GM12874 (cell line): ENCODE measurements at regions not wholly inside any gene's neighbourhood (a gene's known extent, or its start where the extent isn't known, plus 50 kb on each side); places are given as distances from the start of the nearest gene placed in this dataset.

Source experiments
- TF ChIP-seq, protein P1 (sequence below): IDR thresholded peaks from 2 replicates; pipeline ENCODE4 v1.5.1; 2011; ENCODE audit warnings: low read depth, mild to moderate bottlenecking, control low read depth, low read length, moderate library complexity; ENCODE audit not compliant: insufficient read depth

GRCh38 chr10:4701016-4701415, 125.0 kb upstream of the AKR1E2 start:
- TF ChIP-seq, protein P1, sequence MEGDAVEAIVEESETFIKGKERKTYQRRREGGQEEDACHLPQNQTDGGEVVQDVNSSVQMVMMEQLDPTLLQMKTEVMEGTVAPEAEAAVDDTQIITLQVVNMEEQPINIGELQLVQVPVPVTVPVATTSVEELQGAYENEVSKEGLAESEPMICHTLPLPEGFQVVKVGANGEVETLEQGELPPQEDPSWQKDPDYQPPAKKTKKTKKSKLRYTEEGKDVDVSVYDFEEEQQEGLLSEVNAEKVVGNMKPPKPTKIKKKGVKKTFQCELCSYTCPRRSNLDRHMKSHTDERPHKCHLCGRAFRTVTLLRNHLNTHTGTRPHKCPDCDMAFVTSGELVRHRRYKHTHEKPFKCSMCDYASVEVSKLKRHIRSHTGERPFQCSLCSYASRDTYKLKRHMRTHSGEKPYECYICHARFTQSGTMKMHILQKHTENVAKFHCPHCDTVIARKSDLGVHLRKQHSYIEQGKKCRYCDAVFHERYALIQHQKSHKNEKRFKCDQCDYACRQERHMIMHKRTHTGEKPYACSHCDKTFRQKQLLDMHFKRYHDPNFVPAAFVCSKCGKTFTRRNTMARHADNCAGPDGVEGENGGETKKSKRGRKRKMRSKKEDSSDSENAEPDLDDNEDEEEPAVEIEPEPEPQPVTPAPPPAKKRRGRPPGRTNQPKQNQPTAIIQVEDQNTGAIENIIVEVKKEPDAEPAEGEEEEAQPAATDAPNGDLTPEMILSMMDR, result no peak

DNA sequence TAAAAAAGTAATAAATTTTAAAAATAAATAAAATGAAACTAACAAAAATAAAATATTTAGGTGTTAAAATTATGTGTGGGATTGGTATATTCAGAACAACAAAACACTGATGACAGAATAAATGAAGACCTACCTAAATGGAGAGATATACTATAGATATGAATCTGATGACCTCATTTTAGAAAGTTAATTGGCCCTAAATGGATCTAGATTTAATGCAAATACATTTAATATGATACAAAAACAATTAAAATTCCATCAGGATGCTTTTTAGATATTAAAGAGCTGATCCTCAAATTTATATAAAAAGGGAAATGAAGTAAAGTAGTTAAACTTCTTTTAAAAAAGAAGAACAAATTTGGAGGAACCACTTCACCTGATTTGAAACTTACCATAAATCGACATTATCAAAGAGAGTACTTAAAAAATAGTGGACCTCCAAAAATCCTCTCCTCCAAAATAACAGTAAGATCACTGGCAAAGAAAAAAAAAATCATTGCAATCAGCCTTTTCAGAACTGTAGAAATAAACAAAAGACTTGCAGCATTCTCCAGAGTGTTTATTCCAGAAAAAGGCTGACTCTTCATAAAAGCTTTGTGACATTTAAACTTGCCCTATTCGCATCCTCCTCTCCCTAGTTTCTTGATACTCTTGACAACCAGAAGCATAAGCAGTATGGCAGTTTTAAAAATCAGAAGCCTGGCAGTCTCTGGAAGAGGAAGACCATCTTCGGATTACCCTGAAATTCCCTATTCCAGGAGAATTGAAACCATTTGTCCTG, 125.9 kb upstream of the AKR1E2 start:
- TF ChIP-seq, protein P1, result no peak

GRCh38 chr10:4698075-4698474, 127.9 kb upstream of the AKR1E2 start:
- TF ChIP-seq, protein P1, result no peak

DNA sequence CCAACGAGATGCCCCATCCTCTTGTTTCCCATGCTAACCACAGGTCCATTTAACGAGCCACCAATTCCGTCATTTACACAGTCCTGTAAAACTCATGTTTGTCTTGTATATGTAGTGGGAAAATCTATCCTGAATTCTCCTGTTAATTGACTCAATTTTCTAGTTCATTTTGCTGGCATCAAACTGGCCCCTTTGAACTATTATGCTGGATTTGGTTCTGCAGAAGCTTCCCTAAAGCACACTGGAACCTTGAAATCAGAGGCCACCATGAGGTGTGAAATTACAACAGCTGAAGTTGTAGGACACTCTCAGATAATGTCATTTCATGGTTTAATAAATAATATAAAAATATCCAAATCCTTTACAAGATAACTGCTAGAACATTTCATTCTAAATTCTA, 129.8 kb upstream of the AKR1E2 start:
- TF ChIP-seq, protein P1, result no peak

- TF ChIP-seq, protein P1, result no peak
Observed at GRCh38 chr10:4693967-4694366, 132.0 kb upstream of the AKR1E2 start.

- TF ChIP-seq, protein P1, result no peak
Observed at GRCh38 chr10:4692206-4692605, 133.8 kb upstream of the AKR1E2 start.

- TF ChIP-seq, protein P1, result no peak
Observed at GRCh38 chr10:4691776-4692175, 134.2 kb upstream of the AKR1E2 start.
